ENCODE measurements at regions not wholly inside any gene's neighbourhood (a gene's known extent, or its start where the extent isn't known, plus 50 kb on each side); places are given as distances from the start of the nearest gene placed in this dataset.

DNA sequence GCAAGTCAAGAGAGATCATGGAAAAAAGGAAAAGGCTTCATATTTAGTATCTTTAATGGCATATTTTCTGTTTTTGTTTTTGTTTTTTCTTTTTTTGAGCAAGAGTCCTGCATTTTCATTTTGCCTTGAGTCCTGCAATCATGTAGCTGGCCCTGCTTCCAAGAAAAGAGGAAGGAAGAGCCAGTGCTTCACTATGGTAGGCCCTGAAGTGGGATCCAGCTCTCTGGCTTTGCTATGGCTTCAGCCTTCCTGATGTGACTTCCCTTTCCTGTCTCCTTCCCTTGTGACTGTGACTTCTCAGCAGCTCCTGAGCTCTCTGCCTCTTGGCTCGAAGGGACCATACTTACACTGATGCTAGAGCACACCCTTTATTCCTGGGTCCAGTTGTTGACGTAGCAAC is 512.3 kb downstream of the INHBA start:
- TF ChIP-seq, protein P1, sequence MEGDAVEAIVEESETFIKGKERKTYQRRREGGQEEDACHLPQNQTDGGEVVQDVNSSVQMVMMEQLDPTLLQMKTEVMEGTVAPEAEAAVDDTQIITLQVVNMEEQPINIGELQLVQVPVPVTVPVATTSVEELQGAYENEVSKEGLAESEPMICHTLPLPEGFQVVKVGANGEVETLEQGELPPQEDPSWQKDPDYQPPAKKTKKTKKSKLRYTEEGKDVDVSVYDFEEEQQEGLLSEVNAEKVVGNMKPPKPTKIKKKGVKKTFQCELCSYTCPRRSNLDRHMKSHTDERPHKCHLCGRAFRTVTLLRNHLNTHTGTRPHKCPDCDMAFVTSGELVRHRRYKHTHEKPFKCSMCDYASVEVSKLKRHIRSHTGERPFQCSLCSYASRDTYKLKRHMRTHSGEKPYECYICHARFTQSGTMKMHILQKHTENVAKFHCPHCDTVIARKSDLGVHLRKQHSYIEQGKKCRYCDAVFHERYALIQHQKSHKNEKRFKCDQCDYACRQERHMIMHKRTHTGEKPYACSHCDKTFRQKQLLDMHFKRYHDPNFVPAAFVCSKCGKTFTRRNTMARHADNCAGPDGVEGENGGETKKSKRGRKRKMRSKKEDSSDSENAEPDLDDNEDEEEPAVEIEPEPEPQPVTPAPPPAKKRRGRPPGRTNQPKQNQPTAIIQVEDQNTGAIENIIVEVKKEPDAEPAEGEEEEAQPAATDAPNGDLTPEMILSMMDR (IDR thresholded peaks at IDR 0.05) = no peak
- TF ChIP-seq EZH2 (IDR thresholded peaks at IDR 0.05) (no peak), EZH2phosphoT487 (IDR thresholded peaks at IDR 0.05) (no peak)

All from neural progenitor cell (in vitro differentiated cells).